ENCODE measurements at regions not wholly inside any gene's neighbourhood (a gene's known extent, or its start where the extent isn't known, plus 50 kb on each side); places are given as distances from the start of the nearest gene placed in this dataset.
"Not testable (repeated sequence)": the region's sequence is repeated elsewhere in the genome, so short reads cannot be mapped to it uniquely, and the experiment has no call there.

DNA sequence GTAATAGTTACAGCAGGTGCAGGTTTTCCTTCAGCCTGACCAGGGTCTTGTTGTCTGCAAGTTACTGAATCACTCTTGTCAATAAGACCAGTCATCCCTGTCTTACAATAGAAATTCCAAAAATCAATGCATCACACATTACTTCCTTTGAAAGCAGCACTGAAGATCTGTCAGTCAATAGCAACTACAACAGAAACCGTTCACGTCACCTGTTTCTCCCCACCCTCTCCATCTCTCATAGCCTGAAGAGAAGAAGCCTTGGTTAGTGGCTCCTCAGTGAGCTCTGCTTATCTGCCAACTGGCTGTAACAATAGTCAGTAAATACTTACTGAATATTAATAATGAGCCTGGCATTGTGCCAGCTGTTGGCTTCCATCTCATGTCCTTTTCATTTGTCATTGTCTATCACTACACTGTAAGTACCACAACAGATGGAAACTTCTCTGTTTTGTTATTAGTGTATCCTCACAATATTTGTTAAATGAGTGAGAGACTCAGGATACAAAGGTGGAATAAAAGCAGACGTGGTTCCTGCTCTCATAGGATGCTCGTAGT is 195.2 kb downstream of the S1PR1 start:
- no peak for DNase-seq

DNA sequence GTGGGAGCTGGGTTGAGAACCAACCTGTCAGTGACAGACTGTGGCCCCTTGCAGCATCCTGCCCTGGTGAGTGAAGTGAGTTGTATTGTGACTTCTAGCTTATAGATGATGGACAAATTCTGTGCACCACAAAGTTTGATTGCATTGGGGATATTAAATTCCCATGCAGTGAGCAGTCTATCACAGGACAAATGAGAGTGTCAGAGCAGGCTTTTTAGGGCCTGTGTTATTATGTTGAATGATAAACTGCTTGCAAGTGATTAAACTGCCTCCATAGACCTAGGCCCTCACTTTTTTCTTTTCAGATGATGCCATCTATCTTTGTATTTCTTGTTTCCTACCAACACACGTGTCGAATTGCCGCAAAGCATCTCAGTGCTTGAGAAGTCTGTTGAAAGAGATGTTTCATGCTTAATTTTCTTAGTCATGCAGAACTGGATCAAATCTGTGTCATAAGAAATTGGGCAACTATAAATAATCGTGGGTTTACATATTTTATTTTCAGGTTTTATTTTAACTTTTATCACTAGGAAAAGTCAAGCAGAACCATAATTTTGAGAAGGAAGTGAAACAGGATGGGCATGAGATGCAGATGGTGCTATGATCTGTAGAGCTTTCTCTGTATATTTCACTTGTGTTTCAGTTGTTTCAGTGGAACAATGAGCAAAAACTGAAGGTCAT is 199.2 kb downstream of the S1PR1 start:
- DNase-seq = no peak

DNA sequence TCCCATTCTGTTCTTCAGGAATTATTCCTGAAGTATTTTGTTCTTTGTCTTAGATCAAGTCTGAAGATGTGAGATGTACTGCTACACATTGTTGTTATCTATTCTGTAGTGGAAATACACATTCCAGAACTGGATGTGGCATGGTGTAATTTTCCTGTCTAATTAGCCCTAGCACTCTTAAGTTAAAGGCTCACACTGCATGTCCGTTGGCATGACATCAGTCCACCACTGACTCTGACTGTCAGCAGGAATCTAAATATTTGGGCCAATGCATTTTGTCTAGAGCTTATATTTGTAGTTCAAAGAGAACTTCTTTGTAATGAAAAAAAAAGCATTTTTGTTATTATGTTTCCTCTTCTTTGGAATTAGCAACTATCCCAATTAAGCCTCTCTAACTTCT is 201.0 kb downstream of the S1PR1 start:
- no peak for DNase-seq

DNA sequence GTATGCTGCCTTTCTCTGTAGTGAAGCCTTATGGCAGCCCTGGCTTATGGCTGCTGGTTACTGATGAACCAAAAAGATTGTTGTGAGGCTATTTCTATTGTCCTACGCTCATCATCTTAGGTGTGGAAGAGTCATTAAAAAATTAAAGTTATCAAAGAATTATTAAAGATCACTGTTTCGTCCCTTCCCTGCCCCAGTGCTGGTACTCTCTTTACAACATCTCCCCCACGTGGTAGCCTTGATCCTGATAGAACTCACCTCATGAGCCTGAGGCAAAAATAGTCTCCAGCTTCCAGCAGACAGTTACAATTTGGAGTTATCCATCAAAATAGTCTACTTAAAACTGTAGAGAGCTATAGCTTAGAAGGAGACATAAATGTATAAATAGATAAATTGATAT is 201.5 kb downstream of the S1PR1 start:
- DNase-seq = no peak

DNA sequence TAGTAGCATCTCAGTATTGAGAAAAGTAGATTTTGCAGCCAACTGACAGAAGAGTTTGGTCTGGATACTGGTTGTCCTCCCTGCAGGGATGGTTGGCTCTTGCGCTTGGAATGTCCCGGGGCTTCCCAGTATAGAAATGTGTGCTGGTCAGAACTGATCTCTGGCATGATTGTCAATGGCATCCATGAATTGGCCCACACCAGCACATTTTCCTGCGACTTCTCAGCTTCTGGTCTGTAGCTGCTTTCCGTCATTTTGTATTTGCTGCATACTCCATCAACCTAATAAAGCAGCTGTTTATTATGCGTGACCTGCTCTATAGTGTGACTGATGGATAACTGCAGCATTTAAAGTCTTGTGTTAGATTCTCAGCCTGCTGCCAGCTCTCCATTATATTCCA is 203.7 kb downstream of the S1PR1 start:
- DNase-seq = no peak

DNA sequence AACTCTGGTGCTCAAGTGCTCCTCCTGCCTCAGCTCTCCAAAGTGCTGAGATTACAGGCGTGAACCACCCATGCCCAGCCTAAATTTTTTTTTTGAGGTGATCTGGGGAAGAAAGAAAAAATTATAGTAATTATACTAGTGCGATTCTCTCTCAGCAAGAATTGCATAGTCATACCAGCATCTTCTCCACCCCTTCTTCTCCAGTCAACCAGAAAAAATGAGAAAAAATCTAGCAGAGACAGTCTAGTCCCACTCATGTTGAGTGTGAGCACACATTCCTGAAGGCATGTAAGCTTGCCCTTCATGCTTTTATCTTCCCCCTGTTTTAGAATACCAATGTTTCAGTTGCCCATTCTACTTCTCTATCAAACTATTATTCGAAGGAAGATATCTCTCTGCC is 207.6 kb downstream of the S1PR1 start:
- no peak for DNase-seq

DNA sequence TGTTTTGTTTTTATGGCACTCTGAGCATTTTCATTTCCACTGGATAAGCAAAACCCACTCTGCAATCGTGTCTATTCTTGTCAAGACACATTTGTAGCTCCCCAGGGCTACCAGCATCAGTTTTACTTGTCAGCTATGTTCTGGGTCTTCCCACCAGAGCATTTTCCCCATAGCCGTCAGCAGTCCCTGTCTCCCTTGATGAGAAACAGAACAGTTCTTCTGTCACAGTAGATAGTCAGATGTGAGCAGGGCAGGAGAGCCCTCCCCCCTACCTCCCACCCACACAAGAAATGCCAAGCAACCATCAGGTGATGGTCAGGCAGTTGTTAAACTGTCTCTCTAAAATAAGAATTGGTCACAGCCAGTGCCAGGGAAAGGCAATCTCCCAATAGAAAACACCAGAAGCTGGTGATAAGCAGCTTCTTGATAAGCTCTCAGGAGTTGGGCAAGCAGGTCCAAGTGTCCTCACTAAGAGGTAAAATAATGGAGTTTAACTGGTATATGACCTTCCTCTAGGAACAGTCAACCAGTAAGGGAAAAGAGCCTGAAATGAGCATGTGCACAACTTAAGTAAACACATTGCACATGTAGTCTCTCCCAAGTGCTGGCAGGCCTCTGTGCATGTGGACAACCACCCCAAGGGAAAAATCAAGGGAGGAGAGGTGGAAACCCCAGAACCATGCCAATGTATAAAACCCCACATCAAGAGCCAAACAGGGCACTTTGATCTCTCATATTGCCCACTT is 208.2 kb downstream of the S1PR1 start:
- no peak for DNase-seq

DNA sequence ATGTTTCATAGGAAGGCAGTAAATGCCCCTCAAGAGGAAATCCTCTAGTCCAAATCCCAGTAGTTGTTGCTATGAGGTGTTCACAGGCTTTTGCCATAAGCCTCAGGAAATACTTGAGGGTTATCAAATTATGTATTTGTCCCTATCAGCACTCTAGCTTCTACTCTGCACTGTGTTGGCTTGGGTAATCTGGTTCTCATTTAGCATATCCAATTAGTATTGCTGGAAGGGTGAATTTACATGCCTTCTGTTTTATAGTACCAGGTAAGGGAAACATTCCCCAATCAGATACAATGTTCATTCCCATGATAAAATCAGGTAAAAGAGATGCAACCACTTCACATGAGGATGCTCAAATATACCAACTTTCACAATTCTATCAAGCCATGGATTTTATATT is 211.2 kb downstream of the S1PR1 start:
- no peak for DNase-seq

DNA sequence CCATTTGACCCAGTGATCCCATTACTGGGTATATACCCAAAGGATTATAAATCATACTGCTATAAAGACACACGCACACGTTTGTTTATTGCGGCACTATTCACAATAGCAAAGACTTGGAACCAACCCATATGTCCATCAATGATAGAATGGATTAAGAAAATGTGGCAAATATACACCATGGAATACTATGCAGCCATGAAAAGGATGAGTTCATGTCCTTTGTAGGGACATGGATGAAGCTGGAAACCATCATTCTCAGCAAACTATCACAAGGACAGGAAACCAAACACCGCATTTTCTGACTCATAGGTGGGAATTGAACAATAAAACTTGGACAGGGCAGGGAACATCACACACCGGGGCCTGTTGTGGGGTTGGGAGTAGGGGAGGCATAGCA is 213.9 kb downstream of the S1PR1 start:
- not testable (repeated sequence) for DNase-seq

DNA sequence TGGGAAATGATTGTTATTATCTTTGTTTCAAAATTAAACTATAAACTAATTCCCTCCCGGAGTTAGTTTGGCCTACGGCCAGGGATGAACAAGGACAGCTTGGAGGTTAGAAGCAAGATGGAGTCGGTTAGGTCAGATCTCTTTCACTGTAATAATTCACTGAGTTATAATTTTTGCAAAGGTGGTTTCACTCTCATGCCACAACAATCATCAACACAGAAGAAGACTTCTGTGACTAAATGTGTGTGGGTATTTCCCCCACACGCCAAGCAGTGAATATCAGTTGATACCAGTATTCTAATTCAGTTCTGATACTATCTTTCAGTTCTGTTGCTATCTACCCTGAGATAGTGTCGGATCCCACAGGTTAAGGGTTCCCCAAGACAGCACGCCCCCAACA is 215.1 kb downstream of the S1PR1 start:
- no peak for DNase-seq

DNA sequence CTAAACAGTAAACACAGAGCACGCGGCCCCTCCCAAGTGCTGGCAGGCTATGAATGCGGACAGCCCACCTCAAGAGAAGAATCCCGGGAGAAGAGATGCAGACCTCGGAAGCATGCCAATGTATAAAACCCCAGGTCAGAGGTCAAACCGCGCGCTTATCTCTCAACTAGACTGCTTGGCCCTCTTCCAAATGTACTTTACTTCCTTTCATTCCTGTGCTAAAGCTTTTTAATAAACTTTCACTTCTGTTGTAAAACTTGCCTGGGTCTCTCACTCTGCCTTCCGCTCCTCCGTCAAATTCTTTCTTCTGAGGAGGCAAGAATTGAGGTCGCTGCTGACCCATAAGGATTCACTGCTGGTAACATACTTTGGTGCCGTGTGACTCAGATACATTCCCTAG is 216.0 kb downstream of the S1PR1 start:
- no peak for DNase-seq

DNA sequence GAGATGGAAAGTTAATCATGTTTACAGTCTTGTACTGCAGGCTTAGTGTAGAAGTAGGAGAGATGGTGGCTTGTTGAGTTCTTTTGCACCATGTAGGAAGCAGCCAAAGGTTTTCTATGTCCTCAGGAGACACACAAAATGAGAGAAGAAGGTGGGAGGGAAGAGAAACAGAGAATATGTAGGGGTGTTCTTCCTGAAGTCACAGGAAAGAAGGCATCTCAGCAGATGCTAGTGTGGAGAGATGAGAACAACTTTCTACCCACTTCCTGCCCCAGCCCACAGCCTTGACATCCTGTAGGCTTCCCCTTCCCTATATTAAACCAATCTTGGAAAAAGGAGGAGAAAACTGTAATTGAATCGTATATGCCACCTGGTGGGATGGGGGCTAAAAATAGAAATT is 217.0 kb downstream of the S1PR1 start:
- no peak for DNase-seq

DNA sequence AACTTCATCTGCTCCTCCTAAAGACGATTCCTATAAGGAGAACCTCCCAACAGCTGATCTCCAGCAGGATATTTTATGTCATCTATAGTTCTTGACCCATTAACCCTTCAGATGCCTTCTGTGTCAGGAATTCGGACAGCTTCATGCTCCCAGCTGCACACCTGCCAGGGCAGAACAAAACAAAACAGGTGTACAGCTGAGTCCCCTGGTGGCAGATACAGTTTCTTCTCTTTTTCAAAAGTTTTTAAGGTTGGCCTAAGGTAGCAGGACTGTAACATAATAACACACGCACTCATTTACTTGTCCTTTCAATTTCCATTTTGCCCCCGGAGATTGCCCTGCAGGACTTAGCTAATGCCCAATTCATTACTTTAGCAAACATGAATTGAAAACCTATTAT is 218.3 kb downstream of the S1PR1 start:
- no peak for DNase-seq

DNA sequence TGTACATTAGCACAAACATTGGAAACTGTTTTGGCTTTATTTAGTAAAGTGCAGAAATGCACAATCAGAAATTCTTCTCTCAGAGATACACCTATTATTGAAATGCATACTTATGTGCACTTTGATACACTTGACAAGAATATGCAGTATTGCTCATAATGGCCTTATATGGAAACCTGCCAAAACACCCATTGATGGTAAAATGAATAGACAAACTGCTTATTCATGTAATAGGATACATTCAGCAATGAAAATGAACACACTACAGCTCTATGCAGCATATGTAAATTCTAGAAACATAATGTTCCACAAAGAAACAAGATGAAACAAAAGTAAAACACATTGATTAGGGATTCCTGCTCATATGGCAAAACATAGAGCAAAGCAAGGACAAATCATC is 223.9 kb downstream of the S1PR1 start:
- DNase-seq = peak; percentile 7

DNA sequence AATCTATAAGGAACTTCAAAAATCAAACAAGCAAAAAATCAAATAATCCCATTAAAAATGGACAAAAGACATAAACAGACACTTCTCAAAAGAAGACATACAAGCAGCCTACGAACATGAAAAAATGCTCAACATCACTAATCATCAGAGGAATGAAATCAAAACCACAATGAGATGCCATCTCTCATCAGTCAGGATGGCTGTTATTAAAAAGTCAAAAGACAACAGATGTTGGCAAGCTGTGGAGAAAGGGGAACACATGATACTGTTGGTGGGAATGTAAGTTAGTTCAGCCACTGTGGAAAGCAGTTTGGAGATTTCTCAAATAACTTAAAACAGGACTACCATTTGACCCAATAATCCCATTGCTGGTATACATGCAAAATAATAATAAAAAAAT is 226.4 kb downstream of the S1PR1 start:
- DNase-seq = no peak

DNA sequence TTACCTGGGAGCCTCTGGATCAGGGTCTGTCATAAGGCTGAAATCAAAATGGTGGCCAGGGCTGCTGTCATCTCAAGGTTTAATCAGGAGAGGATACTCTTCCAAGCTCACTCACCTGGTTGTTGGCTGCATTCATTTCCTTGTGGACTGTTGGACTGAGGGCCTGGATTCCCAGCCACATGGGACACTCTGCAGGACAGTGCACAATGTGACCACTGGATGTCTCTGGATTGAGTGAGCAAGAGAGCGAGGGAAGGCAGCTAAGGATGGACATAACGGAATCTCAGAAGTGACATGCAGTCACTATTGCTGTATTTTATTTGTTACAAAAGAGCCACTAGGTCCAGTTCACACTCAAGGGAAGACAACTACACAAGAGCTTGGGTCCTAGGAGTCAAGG is 229.1 kb downstream of the S1PR1 start:
- DNase-seq = no peak

DNA sequence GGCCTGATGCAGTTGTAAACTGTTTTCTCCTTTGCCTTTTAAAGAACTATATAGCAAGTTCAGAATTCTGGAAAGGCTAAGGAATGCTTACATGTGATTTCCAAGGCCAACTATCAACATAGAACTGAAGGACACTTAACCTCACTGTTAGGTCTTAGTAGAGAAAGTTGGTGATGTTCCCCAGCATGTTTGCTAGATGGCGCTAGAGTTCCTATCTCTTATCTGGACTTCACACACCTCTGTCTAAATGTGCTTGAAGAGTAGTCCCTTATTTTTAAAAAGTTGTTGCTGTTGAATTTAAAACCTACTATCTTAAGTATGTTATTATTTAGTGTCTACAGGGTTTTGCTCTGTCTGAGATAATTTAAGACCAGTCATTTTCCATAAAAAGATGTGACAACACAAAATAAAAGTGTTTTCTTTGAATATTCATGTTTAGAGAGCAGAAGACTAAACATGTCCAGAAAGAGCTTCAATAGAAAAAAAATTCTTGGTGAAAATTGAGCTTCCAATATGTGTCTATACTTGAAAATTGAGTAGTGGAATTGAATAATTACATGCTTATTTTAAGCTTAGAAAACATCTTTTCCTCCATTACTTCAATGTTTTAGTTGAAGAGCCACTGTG is 237.3 kb downstream of the S1PR1 start:
- peak; percentile 9 for DNase-seq

DNA sequence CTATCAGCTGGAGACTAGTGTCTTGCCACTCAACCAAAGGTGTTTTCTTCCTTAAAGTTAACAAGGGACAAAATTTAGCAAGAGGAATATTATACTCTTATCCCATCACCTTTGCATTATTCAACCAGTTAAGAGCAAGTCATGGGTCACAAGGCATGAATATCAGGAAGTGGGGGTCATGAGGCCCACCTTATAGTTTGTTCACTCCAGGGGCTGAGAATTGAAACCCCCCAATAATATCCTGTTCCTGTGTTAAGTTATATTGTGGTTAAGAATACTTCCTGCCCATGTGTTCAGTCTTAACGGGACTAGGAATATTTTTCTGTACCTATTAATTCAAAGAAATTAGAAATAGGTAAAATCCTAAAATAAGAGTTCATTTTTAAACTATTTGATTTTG is 239.7 kb downstream of the S1PR1 start:
- no peak for DNase-seq

DNA sequence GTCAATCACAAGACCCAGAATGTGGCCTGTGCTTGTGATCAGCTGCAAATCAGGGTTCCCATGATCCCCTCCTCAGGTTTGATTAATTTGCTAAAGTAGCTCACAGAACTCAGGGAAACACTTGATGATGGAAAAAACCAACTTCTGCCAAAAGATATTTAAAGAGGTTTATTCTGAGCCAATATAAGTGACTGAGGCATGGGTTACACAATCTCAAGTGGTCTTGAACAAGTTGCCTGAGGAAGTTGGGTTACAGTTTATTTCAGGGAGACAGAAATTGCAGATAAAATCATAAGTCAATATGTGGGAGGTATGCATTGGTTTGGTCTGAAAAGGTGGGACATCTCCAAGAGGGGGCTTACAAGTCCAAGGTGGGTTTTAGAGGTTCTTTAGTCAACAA is 243.1 kb downstream of the S1PR1 start:
- DNase-seq = no peak

DNA sequence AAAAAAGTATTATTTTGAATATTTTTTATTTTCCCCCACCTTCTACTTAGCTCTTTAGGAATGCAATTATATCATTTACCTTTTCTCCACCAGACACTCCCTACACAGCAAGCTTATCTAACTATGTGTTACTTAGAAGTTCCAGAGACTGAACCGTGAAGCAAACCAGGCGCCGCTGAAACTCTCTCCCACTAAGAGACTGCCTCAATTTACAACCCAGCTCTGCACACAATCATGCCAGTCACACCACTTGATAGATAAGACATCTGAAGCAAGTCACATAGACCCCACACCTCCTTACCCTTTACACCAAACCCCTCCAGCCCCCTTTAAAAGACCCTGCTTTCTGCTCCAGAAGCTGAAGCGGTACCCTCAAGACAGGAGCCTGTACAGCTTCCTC is 245.5 kb downstream of the S1PR1 start:
- no peak for DNase-seq

DNA sequence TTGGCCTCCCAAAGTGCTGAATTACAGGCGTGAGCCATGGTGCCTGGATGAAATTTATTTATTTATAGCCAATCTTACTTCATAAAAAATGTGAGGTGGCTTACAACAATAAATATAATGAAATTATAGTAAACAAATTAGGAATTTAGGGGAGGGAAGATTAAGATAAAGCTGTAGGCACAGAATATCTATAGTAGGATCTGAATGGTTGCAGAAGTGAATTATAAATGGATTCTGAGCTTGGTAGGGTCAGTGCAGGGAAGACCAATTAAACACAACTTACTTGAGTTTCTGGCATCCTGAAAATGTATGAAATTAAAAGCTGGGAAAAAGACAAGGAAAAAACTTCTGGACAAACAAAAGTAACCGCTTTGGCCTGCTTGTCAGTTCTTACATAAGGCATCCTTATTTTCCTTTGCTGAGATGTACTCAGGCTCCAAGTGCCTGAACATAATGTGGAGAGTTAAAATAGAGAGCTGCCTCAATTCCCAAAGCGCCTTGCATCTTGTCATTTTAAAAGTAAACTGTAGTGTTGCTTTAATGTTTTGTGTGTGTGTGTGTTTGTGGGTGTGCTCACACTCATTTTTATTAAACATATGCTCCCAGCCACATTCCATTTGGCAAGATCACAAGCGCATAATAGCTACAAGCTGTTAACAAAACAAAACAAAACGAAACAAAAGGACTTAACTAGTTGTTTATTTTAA is 247.3 kb downstream of the S1PR1 start:
- no peak for DNase-seq

DNA sequence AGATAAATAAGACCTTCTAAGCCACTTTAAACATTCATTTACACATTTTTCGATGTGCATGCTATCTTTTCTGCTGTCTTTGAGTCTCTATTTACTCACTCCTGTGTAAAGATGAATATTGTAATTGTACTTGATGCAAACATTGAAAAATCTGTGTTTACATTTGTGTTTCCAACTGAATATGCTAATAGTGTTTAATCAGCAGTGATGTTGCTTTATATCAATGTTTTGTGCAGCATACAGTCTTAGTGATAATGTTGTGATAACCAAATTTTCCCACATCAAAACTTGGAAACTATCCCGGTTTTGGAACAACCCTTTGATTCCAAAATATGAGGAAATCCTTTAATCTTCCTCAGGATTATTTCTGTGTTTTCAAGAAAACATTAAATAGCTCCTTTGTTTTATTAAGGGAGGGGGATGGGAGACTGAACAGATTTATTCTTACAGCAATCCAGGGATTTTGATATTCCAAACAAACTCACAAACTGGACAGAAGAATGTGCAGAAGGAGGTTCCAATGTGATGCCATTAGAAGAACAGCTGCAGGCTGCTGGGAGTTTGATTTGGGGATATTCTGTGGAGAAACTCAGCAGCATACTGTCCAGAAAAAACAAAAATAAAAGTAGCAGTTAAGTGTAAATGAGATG is 248.0 kb downstream of the S1PR1 start:
- no peak for DNase-seq

DNA sequence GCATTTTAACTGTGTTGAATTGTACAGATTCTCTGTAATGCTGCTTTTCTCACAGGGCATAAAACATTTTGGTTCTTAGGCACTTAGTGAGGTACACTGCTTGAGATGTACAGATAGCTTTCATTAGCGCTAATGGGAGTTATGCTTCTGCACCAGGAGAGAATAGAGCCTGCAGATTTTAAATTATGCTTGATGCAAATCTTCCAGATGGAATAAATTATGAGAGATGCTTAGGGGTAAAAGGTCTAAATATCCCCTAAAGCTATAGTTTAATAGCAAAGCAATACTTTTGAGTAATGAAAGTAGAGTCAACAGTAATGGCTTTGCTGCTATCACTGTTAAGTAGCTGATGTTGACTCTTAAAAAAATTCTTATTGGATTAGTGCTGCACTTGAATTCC is 248.9 kb downstream of the S1PR1 start:
- no peak for DNase-seq

Data from fibroblast of skin of right biceps (primary cell).